Liver (tissue), 8 donors: ENCODE measurements at regions not wholly inside any gene's neighbourhood (a gene's known extent, or its start where the extent isn't known, plus 50 kb on each side); places are given as distances from the start of the nearest gene placed in this dataset.

Source experiments
- DNase-seq: peaks from one replicate; pipeline ENCODE4 v3.0.0-alpha.2; 2017; ENCODE audit warnings: low spot score
- H3K27ac ChIP-seq, 2 donors: one replicate each; pipeline ENCODE4 v1.7.0; 2013; ENCODE audit warnings: inconsistent platforms in 2 of 2, low read length in 2 of 2, control low read depth in 1 of 2, low read depth in 1 of 2, mild to moderate bottlenecking in 1 of 2
- H3K27me3 ChIP-seq, 4 donors: one replicate each; pipeline versions ENCODE4 v1.6.1 to v1.7.0; 2013; ENCODE audit warnings: low read length in 3 of 4, inconsistent platforms in 1 of 4, mild to moderate bottlenecking in 1 of 4, moderate library complexity in 1 of 4; ENCODE audit not compliant: control insufficient read depth in 4 of 4, insufficient read depth in 4 of 4
- H3K36me3 ChIP-seq, 4 donors: one replicate each; pipeline versions ENCODE4 v1.6.1 to v1.7.0; 2013; ENCODE audit warnings: low read length in 3 of 4, mild to moderate bottlenecking in 3 of 4, low read depth in 1 of 4, moderate library complexity in 1 of 4; ENCODE audit not compliant: control insufficient read depth in 4 of 4, insufficient read depth in 3 of 4
- H3K4me1 ChIP-seq, 4 donors: one replicate each; pipeline versions ENCODE4 v1.6.1 to v1.7.0; 2013; ENCODE audit warnings: low read length in 3 of 4, mild to moderate bottlenecking in 3 of 4, moderate library complexity in 1 of 4; ENCODE audit not compliant: control insufficient read depth in 4 of 4, insufficient read depth in 4 of 4
- H3K4me3 ChIP-seq, 3 donors: one replicate each; pipeline versions ENCODE4 v1.6.1 to v1.7.0; 2013; ENCODE audit warnings: low read length in 3 of 3, control low read depth in 1 of 3, low read depth in 1 of 3, mild to moderate bottlenecking in 1 of 3
- H3K9ac ChIP-seq, 2 donors: one replicate each; pipeline ENCODE4 v1.7.0; 2013; ENCODE audit warnings: low read length in 2 of 2, mild to moderate bottlenecking in 2 of 2, moderate library complexity in 2 of 2, control low read depth in 1 of 2, low read depth in 1 of 2
- H3K9me3 ChIP-seq, 4 donors: one replicate each; pipeline versions ENCODE4 v1.6.1 to v1.7.0; 2013; ENCODE audit warnings: low read length in 3 of 4; ENCODE audit not compliant: control insufficient read depth in 4 of 4
- ATF3 ChIP-seq: IDR thresholded peaks from 2 replicates; pipeline ENCODE4 v1.6.1; 2016; ENCODE audit warnings: antibody characterized with exemption
- CTCF ChIP-seq: fragments of 150-350 bp; IDR thresholded peaks from 2 replicates; pipeline ENCODE4 v1.5.1; 2017; ENCODE audit warnings: improper control_type of control experiment, low read depth, low read length; ENCODE audit not compliant: missing input control
- EGR1 ChIP-seq, 2 donors: IDR thresholded peaks; 2 replicates each; pipeline ENCODE4 v1.6.1; 2016 to 2018; ENCODE audit warnings: antibody characterized with exemption in 2 of 2, low read depth in 2 of 2
- FOXA1 ChIP-seq: IDR thresholded peaks from 2 replicates; pipeline ENCODE4 v1.6.1; 2016; ENCODE audit warnings: antibody characterized with exemption
- FOXA2 ChIP-seq: IDR thresholded peaks from 2 replicates; pipeline ENCODE4 v1.6.1; 2016; ENCODE audit warnings: antibody characterized with exemption
- GABPA ChIP-seq, 2 donors: IDR thresholded peaks in 1 of 2; conservative IDR thresholded peaks in 1 of 2; 2 replicates each; pipeline ENCODE4 v1.6.1; 2016; ENCODE audit warnings: antibody characterized with exemption in 2 of 2, mild to moderate bottlenecking in 1 of 2, moderate library complexity in 1 of 2
- HNF4A ChIP-seq, 2 donors: conservative IDR thresholded peaks; 2 replicates each; pipeline ENCODE4 v1.6.1; 2016; ENCODE audit warnings: antibody characterized with exemption in 2 of 2, mild to moderate bottlenecking in 2 of 2
- HNF4G ChIP-seq: IDR thresholded peaks from 2 replicates; pipeline ENCODE4 v1.6.1; 2016; ENCODE audit warnings: antibody characterized with exemption
- MAX ChIP-seq: IDR thresholded peaks from 2 replicates; pipeline ENCODE4 v1.6.1; 2016; ENCODE audit warnings: antibody characterized with exemption
- NR2F2 ChIP-seq: IDR thresholded peaks from 2 replicates; pipeline ENCODE4 v1.6.1; 2016; ENCODE audit warnings: antibody characterized with exemption
- RAD21 ChIP-seq, 2 donors: IDR thresholded peaks; 2 replicates each; pipeline ENCODE4 v1.6.1; 2016; ENCODE audit warnings: antibody characterized with exemption in 2 of 2, mild to moderate bottlenecking in 2 of 2
- SP1 ChIP-seq: IDR thresholded peaks from 2 replicates; pipeline ENCODE4 v1.6.1; 2018; ENCODE audit warnings: antibody characterized with exemption, mild to moderate bottlenecking
- TAF1 ChIP-seq: conservative IDR thresholded peaks from 2 replicates; pipeline ENCODE4 v1.6.1; 2016; ENCODE audit warnings: antibody characterized with exemption, mild to moderate bottlenecking
- YY1 ChIP-seq: IDR thresholded peaks from 2 replicates; pipeline ENCODE4 v1.6.1; 2016; ENCODE audit warnings: antibody characterized with exemption, mild to moderate bottlenecking
- ZBTB33 ChIP-seq: IDR thresholded peaks from 2 replicates; pipeline ENCODE4 v1.6.1; 2016; ENCODE audit warnings: antibody characterized with exemption
- WGBS: extraction: QIAGEN DNeasy Blood & Tissue Kit; methylation state at CpG from one replicate; pipeline ENCODE4 v1.1.7; 2013; 5-methylcytosine and 5-hydroxymethylcytosine counted together
- donor health status: healthy.
- donor health status: healthy.
- donor health status: healthy.
- donor health status: healthy.
- donor health status: healthy.

- DNase-seq, result peak; percentile 5
- TF ChIP-seq HNF4A (conservative IDR thresholded peaks at IDR 0.05) (no peak), NR2F2 (no peak), TAF1 (no peak), EGR1 (IDR thresholded peaks at IDR 0.05; ENCODE audit: low read depth in 2 of 2) (no peak)
- 93% methylated on average over 9 of the region's 9 CpGs for WGBS
- H3K9me3 ChIP-seq, result no peaks in the 10 kb centered on the region
- no peak overlapping the region for H3K27ac ChIP-seq
- H3K36me3 ChIP-seq, result no peaks in the 10 kb centered on the region
- H3K9ac ChIP-seq, result no peak overlapping the region
- peaks cover 0 to 3% (median 0%) of the 10 kb centered on the region in 4 donors for H3K27me3 ChIP-seq
- no peaks in the 10 kb centered on the region for H3K4me1 ChIP-seq
- H3K4me3 ChIP-seq, result no peak overlapping the region
These were observed 244.5 kb upstream of the PITRM1 start for GRCh38 chr10:3417096-3417495.

DNA sequence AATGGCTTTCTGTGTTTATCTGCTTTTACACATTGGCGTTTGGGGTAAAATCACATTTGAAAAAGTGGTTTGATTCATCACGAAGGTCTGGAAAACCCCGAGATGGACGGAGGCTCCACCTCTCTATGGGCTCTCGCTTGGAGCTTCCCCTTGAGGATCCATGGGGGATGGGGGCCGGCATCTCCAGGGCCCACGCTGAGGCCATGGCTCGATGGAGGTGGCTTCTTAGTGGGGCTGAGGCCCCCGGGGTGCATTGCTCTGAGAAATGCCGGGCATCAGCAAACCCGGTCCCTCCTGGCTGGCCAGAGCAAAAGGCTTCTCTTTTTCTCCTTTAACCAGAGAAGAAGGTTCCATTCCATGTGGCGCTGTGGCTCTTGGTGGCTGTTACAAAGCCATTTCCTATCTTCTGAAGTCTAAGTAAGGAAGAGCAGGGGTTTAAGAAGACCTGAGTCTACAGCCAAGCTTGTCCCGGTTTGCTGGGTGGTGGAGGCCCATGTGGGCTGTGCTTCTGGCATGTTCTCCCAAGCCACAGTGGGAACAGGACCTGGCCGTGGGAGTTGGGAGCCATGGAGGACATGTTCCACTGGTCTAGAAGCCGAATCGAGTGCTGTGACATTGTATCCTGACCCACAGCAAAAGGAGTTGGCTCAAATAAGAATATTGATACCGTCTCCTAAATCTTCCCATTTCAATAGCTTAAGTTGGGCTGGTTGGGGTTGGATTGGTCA lies 243.5 kb upstream of the PITRM1 start:
- peaks cover 0 to 3% (median 0%) of the 10 kb centered on the region in 4 donors for H3K27me3 ChIP-seq
- H3K9ac ChIP-seq, result no peak overlapping the region
- WGBS, result 84% methylated on average over 17 of the region's 17 CpGs
- no peaks in the 10 kb centered on the region for H3K36me3 ChIP-seq
- peak; percentile 8 for DNase-seq
- no peak overlapping the region for H3K27ac ChIP-seq
- H3K9me3 ChIP-seq, result no peaks in the 10 kb centered on the region
- H3K4me3 ChIP-seq, result no peak overlapping the region
- H3K4me1 ChIP-seq, result no peaks in the 10 kb centered on the region
- TF ChIP-seq ZBTB33 (no peak), GABPA (IDR thresholded peaks at IDR 0.05 in 1 of 2, conservative IDR thresholded peaks at IDR 0.05 in 1 of 2) (no peak), CTCF (no peak), ATF3 (no peak), MAX (no peak), FOXA1 (no peak)

DNA sequence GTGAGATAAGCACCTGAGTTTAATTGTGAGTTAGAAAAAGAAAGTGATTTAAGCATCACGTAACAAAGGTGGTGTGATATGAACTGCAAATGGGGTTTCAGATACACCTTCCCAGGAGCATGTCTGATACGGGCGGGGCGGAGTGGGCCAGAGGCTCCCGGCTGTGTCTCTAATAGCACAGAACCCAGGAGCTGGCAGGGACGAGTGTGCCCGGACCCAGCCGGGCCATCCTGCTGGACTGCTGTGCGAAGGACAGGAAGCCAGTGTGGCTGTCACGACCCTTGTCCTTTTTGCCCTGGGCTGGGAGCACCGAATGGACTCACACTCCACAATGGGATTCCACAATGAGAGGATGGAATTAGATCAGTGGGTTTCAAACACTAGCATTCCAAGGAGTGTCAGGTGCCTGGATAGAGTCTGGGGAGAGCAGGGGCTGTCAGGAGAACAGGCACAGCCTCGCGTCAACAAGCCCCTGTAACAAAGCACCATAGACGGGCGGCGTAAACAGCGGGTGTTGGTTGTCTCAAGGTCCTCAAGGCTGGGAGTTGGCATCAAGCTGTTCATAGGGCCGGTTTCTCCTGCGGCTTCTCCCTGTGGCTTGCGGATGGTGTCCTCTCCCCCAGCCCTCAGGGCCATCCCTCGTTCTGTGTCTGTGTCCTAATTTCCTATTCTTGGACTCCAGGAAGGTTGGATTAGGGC lies 242.6 kb upstream of the PITRM1 start:
- Histone ChIP-seq H3K36me3 (no peaks in the 10 kb centered on the region), H3K9ac (no peak overlapping the region), H3K9me3 (no peaks in the 10 kb centered on the region), H3K27me3 (peaks cover 0 to 3% (median 0%) of the 10 kb centered on the region in 4 donors), H3K27ac (no peak overlapping the region), H3K4me1 (no peaks in the 10 kb centered on the region), H3K4me3 (no peak overlapping the region)
- 77% methylated on average over 21 of the region's 21 CpGs for WGBS
- DNase-seq, result peak; percentile 27
- no peak for TF ChIP-seq FOXA2
- TF ChIP-seq ATF3, result no peak
- TF ChIP-seq GABPA (IDR thresholded peaks at IDR 0.05 in 1 of 2, conservative IDR thresholded peaks at IDR 0.05 in 1 of 2), result no peak
- no peak for TF ChIP-seq YY1
- no peak for TF ChIP-seq RAD21 (IDR thresholded peaks at IDR 0.05)
- TF ChIP-seq MAX, result no peak
- TF ChIP-seq HNF4G, result no peak
- no peak for TF ChIP-seq CTCF
- no peak for TF ChIP-seq SP1
- no peak for TF ChIP-seq EGR1 (IDR thresholded peaks at IDR 0.05; ENCODE audit: low read depth in 2 of 2)
